NCI-H460 (cell line): ENCODE measurements at regions not wholly inside any gene's neighbourhood (a gene's known extent, or its start where the extent isn't known, plus 50 kb on each side); places are given as distances from the start of the nearest gene placed in this dataset.

ENCODE experiments used
- DNase-seq: peaks from one replicate; pipeline ENCODE4 v3.0.0-alpha.2; 2016; ENCODE audit warnings: low read depth; ENCODE audit errors: extremely low read depth

DNA sequence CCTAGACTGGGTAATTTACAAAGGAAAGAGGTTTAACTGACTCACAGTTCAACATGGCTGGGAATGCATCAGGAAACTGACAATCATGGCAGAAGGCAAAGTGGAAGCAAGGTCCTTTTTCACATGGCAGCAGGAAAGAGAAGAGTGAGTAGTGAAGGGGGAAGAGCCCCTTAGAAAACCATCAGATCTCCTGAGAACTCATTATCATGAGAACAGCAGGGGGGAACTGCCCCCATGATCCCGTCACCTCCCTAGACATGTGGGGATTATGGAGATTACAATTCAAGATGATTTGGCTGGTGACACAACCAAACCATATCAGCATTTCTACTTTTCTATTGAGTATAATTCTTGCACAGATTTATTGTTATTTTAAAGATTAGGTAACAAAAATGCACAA is 822.1 kb upstream of the FLRT2 start:
- DNase-seq, result no peak

DNA sequence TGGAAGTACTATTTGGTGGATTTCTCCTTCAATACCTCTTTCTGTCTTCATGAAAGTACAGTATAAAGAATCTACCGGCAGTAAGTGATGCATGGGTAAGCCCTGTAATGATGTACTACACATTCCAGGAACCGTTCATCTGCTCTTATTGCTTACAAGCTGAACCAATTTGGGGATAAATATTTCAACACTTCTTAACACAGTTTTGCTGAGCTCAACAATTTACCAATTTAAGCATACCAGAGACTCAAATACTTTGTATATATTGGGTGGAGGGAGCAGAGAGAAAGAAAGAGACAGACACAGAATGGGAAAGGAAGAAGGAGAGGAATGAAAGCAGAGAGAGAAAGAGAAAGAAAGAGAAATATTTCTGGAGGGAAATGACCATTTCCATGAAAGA is 821.1 kb upstream of the FLRT2 start:
- no peak for DNase-seq

DNA sequence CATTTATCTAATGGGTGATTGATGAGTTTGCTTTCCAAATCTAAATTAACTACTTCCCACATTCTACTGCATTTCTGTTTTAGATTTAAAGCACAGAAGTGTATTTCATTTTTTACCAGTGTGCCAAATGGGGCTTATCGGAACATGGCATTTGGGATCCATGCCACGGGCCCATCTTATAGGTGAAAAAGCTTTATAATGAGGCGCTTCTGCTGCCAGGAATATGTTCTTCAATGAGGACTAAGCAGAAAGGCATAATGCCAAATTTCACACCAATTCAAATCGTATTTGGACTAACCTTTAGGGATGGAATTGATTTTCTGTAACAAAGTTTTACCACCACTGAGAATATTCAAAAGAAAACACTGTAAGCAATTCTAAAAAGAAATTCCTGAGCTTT is 803.5 kb upstream of the FLRT2 start:
- DNase-seq, result no peak

DNA sequence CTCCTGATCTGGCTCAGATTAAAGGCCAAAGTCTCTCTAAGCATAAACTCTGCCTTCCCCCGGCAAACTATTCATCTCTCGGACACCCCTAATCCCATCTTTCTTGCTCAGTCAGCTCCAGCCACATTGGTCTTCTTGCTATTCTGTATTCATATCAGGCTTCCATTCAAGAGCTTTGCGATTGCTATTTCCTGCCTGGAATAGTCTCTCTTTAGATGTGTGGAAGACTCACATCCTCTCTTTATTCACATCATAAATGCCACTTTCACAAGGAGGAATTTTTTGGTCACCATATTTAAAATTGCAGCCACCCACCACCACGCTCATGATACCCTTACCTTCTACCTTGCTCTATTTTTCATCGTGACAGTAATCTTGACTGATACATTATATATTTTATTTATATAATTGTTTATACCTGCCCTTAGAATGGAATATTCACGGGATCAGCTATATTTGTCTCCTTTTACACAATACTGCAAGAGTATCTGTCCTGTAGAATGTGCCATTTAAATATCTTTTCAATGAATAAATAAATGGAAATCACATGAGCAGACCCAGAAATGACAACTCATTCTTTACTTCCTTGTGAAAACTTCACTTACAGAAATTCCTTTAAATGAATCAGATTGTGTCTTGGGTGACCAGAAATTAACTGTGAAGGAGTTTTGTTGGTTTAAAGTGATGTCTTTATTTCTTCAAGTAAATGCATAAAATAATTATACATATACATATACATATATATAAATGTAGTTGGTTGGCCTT is 780.6 kb upstream of the FLRT2 start:
- peak; percentile 37 for DNase-seq

DNA sequence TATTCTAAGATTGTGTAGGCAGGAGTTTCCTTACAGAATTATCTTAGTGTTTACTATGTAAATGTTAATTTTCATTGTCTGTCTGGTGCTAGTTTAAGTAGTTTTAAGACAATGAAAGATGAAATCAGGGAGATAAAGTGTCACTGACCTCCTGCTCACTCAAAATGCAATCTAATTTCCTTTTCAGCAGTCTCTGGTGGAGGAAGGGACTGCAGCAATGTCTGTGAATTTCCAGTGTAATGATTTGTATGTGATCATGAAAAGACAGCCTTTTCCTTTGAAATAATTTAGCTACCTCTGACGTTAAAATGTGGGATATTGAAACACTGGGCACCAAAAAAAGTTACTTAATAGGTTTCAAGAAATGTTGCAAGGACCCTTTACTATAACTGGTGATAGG is 779.7 kb upstream of the FLRT2 start:
- DNase-seq, result peak; percentile 44

DNA sequence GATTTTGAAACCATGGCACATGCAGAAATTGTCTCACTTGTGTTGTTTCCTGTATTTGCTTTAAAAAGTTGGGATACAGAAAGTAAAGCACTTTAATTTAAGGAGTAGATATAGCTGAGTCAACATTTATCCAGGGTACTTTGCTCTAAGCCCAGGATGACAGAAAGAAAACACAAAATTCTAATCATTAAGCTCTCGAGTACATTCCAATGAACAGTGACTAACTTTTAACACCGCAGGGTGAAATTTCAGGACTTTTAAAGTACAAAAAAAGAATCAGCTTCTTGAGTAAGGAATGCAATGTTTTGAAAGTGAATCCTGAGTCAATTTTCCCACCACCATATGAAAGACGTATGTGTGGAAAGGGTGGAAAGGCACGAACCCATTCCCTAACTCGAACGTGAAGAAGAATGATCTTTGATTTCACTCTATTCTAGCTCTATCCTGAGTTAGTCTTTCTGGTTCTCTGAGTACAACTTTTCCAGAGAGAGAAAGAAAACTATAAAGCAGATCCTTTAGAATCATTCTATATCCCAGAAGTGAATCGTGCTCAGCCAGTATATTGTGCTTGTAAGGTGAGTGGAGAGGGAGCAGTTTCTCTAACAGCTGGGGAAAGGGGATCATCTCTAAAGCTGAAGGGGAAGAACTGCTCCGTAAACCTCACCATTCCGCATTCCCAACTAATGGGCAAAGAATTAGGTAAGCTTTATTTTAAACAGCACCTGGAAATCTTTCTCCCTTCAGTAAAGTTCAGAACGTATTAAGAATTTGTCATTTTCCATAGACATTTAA is 779.0 kb upstream of the FLRT2 start:
- DNase-seq, result peak; percentile 96

DNA sequence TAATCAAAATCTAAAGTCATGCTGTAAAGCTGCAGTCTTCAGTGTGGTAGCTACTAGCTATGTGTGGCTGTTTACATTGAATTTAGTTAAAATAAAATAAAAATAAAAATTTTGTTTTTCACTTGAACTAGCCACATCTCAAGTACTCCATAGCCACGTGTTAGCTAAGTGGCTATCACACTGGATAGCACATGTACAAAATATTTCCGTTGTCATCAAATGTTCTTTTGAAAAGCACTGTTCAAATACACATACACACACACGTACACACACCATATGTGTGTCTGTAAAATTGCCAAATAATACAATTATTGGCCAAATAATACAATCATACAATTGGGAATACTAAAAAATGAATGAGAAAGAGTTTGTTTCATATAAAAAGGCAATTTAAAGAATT is 778.2 kb upstream of the FLRT2 start:
- peak; percentile 8 for DNase-seq

DNA sequence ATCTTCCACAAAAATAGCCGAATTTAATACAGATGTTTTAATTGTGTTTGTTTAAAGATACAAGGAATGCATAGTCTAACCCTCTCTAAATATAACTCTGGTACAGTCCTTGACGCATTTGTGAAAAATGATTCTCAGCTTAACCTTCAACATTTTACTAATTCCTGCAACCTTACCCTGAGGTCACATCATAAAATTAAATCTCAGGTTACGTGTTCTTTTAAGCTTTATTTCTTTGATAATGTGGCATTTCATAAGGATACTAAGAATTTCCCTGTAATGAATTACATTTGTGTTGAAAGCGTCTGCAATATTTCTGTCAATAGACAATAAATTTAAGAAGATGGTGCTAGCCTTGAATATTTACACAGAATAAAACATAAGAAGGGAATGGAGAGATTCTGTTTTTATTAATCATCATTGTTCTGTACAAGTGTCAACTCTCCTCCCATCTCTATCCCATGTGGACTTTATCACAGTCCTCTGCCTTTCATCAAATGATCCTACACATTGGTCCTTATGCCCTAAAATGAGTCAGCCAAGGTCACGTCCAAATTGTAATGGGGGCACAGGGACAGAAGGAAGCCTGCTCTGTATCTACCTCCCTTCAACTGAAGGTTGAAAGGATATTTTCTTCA is 769.3 kb upstream of the FLRT2 start:
- DNase-seq, result peak; percentile 45

DNA sequence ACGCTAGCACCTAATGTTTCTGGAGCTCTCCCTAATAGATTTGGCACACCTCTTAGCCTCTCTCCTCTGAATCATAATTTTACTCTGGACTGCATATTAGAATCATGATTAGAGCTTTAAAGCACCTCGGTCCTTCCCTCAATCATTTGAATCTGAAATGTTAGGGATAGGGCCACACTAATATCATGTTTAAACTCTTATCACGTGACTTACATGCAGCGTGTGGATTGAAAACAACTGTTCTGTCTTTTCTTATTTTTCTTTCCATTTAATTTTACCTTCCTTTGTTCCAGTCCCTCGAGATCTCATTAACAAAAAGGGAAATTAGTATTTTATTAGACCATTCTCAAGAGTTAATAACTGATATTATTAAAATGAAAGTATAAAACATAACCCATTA is 762.5 kb upstream of the FLRT2 start:
- no peak for DNase-seq

DNA sequence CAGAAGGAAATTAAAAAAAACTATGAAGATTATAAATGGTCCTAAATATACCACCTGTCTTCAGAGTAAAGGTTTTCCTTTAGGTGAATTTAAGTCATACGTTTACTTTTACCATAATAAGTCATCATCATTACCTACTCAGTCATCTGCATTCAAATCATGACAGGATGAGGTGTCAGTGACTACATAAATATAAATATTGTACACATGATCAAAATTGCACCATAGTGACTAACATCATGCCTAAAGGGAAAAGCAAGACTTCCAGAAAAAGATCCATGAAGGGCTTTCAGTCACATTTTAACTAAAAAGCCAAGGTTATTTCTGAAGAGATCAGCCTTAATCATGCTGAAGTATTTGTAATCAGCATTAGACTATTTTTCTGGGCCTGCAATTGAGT is 759.9 kb upstream of the FLRT2 start:
- DNase-seq, result no peak

DNA sequence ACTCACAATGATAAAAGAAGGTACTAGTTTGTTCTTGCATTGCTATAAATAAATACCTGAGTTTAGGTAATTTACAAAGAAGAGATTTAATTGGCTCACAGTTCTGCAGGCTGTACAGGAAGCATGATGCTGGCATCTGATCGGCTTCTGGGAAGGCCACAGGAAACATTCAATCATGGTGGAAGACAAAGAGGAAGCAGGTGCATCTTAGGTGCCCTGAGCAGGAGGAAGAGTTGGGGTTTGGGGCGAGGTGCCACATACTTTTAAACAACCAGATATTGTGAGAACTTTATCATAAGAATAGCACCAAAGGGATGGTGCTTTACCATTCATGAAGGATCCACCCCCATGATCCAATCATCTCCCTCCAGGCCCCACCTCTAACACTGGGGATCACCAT is 752.6 kb upstream of the FLRT2 start:
- DNase-seq, result no peak

DNA sequence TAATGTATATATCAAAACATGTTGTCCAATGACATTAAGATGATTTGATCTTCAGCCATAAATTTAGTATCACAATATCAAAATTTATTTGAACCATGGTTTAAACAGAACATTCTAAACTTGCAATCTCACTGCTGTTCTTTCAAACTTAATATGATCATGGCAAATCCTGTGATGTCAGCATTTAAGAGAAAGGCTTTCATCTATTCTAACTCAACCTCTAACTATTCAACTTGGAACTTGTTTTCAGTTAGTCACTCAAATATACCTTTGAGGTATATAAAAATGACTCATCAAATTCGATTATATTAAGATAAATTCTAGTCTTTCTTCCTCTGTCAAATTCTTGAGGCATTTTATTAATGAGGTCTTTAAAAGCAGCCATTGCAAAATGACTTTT is 747.0 kb upstream of the FLRT2 start:
- DNase-seq, result no peak

DNA sequence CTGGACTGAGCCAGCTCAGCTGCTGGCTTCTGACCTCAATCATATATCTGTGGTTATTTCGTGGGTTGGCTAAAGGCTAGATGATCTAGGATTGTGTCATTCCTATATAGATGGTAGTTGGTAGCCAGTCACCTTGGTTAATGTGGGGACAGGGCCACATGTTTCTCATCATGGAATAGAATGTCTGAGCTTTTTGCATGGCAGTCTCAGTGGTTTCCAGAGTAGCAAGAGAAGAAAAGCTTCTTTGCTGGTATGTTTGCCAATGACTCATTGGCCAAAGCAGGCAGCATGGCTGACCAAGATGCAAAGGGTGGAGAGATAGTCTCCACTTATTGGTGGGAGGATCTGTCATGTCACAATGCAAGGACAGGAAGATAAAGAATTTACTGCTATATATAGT is 746.4 kb upstream of the FLRT2 start:
- no peak for DNase-seq

DNA sequence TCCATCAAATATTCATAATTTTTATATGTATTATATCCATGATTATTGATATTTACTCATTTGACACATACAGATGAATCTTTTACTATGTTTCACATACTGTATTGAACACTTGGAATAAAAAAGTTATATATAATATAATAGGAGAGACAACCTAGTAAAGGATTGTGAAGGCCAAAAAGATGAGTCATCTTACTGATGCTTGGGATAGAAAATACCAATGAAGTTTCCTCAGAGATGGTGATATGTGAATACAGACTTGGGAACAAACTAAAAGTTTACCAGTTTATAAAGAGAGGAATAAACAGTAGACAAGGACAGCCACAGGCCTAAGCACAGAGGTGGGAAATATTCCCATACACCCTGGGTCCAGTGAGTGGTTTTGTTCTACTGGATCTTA is 743.9 kb upstream of the FLRT2 start:
- DNase-seq, result no peak

DNA sequence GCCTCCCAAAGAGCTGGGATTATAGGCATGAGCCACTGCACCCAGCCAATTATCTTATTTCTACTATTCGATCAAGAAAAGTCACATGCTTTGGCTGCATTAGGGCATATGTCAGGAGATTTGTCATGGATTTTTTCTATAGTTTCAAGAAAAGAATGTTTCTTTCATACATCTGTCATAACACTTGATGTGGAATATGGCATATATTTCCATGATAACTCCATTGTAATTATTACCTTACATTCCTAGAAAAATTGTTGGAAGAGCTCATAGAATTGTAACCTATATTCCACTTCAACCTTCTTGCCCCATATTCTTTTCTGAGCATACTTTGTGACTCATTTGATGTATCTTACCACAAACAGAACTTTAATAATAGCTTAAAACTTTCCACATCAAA is 740.9 kb upstream of the FLRT2 start:
- no peak for DNase-seq

DNA sequence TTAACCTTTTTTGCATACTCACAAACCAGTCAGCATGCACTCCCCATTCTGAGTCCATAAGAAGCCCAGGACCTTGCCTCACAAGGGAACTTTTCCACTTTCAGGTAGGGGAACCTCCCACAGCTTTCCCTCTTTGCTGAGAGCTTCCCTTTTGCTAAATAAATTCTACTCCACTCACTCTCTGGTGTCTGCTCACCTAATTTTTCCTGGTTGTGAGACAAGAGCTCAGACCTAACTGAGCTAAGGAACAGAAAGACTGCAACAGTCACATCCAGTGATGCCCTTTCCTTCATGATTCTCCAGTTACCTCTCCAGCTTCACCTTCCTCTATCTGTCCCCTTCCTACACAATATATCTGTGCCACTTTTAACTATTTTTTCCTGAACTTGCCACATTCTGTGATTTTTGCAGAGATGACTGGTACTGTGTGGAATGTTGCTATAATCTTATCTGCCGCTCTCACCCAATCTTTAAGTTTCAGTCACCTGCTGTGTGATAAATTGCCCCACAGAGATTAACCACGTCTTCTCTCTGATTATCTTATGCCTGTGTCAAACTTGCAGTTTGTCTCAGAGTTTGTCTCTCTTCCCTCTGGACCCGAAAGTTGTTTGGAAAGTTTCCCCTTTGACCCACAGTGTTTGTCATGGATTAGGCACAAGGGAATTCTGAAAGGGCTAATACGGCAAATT is 737.1 kb upstream of the FLRT2 start:
- DNase-seq, result no peak

DNA sequence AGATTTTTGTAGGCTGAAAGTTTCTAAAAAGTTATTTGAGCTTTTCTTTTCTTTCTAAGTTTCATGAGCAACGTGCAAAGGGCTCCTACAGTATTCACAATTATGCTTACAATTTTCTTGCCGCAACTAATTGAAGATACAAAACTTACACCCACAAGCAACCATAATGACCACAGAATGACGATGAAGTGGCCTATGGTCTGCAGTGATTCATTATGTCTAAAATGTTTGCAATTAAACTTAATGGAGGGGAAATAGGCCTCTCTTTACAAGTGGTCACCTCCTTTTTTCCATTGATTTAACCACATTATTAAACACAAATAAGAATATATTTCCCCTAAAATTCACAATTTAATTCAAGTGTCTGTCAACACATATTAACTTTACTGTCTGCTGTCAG is 732.6 kb upstream of the FLRT2 start:
- DNase-seq, result no peak

DNA sequence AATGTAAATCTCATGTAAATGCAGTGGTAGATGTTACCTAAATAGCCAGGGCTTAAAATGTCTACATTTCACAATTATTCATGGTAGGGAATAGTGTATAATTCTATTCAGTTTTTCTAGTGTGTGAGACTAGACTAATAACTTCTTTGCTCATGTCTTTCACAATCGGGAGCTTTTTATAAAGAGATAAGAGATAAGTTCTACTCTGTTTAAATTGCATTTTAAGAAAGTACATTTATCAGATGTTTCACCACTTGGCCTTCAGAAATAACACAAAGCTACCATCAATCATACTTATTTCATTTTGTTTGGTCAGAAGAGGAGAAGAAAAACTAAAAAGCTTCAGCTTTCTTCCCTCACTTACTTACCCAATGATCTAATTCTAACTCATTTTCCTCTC is 725.5 kb upstream of the FLRT2 start:
- no peak for DNase-seq

DNA sequence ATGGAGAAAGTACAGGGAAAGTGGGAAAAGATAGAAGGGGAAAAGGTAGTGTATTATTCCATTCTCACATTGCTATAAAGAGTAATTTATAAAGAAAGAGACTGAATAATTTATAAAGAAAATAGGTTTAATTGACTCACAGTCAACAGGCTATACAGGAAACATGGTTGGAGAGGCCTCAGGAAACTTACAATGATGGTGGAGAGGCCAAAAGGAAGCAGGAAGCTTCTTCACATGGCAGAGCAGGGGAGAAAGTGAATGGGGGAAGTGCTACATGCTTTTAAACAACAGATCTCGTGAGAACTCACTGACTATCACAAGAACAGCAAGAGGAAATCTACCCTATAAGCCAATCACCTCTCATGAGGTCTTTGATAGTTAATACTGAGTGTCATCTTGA is 725.0 kb upstream of the FLRT2 start:
- no peak for DNase-seq

DNA sequence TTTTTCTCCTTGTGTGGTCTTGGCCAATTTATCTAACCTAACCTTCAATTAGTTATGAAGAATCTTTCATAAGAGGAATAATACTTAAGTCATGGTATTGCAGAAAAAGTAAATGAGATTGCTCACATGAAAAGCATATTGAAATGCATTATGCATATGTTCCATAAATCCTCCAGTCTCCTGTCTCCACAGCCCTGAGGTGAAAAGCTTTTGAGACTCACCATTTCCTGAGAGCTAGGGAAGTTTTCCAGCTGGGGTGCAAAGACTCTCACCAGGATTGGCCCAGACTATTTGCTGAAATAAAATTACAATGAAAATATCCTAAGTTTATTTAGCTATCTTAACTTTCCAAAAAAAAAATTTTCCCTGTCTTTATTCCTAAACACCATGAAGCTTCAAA is 723.8 kb upstream of the FLRT2 start:
- no peak for DNase-seq

DNA sequence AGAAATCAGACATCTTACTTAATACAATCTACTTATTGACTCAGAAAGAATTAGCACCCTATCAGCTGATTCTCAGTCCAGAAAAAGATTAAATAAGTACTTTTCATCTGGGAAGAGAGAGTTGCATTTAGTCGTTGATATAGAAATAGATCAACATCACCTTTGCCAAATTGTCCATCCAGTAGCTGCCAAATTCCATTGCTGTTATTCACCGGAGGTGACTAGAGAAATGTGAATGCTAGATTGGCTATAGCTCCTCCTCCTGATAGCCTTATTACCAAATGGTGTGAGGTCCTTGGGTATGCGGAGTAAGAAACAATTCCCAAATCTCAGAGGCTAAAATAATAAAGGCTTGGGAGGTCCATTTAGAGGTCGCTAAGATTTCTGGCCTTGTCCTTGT is 723.3 kb upstream of the FLRT2 start:
- DNase-seq, result peak; percentile 54
